HAP-1 (cell line): ENCODE measurements at regions not wholly inside any gene's neighbourhood (a gene's known extent, or its start where the extent isn't known, plus 50 kb on each side); places are given as distances from the start of the nearest gene placed in this dataset.

Experiments
- DNase-seq, 2 experiments: peaks; one replicate each; pipeline ENCODE4 v3.0.0-alpha.2; 2016 to 2020; ENCODE audit warnings: low spot score in 2 of 2
- H3K27me3 ChIP-seq: fragments of 250-450 bp; sonication (Bioruptor Pico); 2 replicates; pipeline ENCODE4 v1.5.1; 2020; ENCODE audit warnings: low read depth, mild to moderate bottlenecking, moderate library complexity
- H3K36me3 ChIP-seq: fragments of 250-450 bp; sonication (Bioruptor Pico); replicated peaks from 2 replicates; pipeline ENCODE4 v1.5.1; 2020; ENCODE audit warnings: mild to moderate bottlenecking
- H3K4me1 ChIP-seq: fragments of 250-450 bp; sonication (Bioruptor Pico); 2 replicates; pipeline ENCODE4 v1.5.1; 2020; ENCODE audit warnings: mild to moderate bottlenecking
- H3K4me3 ChIP-seq: fragments of 250-450 bp; sonication (Bioruptor Pico); 2 replicates; pipeline ENCODE4 v1.5.1; 2020; ENCODE audit warnings: mild to moderate bottlenecking, moderate library complexity
- H3K9me3 ChIP-seq: fragments of 250-450 bp; sonication (Bioruptor Pico); 2 replicates; pipeline ENCODE4 v1.5.1; 2020; ENCODE audit warnings: mild to moderate bottlenecking, moderate library complexity
- in situ Hi-C: fragments of 300-500 bp; cut with MboI; formaldehyde crosslinking; loops from 3 replicates; pipeline ENCODE4 v1.14.3; 2020; ENCODE audit warnings: low sequenced_read_pairs, inconsistent platforms, mixed read lengths

- in situ Hi-C loops: no loop called here
- Histone ChIP-seq H3K4me1 (no peaks in the 10 kb centered on the region), H3K27me3 (no peaks in the 10 kb centered on the region), H3K36me3 (no peaks in the 10 kb centered on the region), H3K9me3 (no peaks in the 10 kb centered on the region), H3K4me3 (peak overlapping the region; percentile 12)
- peak in 1 of 2 experiments; percentile 29 for DNase-seq
These were observed 655.9 kb upstream of the MAN1A1 start for GRCh38 chr6:120005292-120005976.

- H3K4me1 ChIP-seq: no peaks in the 10 kb centered on the region
- no peak overlapping the region for H3K4me3 ChIP-seq
- no peaks in the 10 kb centered on the region for H3K36me3 ChIP-seq
- no peaks in the 10 kb centered on the region; the same call in 1 of the 2 replicates for H3K27me3 ChIP-seq
- in situ Hi-C loops: no loop called here
- no peaks in the 10 kb centered on the region for H3K9me3 ChIP-seq
- DNase-seq: no peak
These were observed 637.5 kb upstream of the MAN1A1 start for GRCh38 chr6:119986934-119987549.

- in situ Hi-C loops: no loop called here
- H3K4me3 ChIP-seq: no peak overlapping the region
These were observed 636.6 kb upstream of the MAN1A1 start for GRCh38 chr6:119985952-119986736.

GRCh38 chr6:119980802-119981201 lies 631.2 kb upstream of the MAN1A1 start:
- Histone ChIP-seq H3K27me3 (no peaks in the 10 kb centered on the region), H3K36me3 (no peaks in the 10 kb centered on the region), H3K9me3 (no peaks in the 10 kb centered on the region), H3K4me3 (no peak overlapping the region), H3K4me1 (no peaks in the 10 kb centered on the region)
- in situ Hi-C loops: no loop called here
- no peak for DNase-seq

More at GRCh38 chr6:119985952-119986736, 636.6 kb upstream of the MAN1A1 start:
- H3K9me3 ChIP-seq: no peaks in the 10 kb centered on the region
- H3K4me1 ChIP-seq: no peaks in the 10 kb centered on the region
- H3K36me3 ChIP-seq: no peaks in the 10 kb centered on the region
- H3K27me3 ChIP-seq: no peaks in the 10 kb centered on the region; the same call in 1 of the 2 replicates
- DNase-seq: no peak

DNA sequence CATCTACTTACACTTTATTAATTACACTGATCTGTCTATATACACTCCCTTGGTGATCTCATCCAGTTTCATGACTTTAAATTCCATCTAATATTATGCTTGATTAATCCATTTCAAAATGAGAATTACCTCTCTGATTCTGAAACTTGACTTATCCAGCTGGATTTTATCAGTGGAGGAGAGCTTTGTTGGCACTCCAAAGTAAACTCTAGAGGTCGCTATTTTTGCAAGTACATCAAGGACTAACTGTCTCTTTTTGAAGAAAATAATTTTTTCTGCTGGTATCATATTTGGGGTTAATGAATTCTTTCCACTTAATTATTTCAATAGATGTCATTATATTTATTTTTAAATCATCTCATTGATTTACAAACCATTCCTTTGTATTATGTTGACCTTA lies 630.3 kb upstream of the MAN1A1 start:
- H3K36me3 ChIP-seq: no peaks in the 10 kb centered on the region
- in situ Hi-C loops: no loop called here
- DNase-seq: no peak

DNA sequence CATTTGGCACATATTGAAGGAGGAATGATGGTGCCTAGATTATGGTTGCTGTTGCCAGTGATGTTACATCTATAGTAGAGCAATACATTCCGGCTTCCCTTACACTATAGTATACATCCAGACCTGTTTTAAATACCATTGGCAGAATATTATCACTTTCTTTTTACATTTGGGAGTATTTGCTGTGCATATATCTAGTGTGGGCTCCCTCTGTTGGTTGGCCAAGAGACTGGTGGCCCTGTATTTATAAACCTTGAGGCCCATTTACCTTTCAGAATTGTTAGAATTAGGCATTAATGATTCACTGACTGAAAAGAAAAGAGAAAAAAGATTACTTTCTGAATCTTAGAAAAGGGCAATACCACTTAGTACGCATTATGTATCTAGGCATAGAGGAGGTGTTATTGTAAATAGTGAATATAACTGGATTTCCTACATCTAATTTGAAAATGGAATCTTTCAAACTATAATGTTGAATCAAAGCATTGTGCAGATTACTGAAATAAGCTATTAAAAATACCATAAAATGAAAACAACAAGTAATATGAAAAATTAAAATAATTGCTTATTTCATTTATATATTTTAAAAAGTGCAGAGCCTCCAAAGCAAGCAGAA lies 628.8 kb upstream of the MAN1A1 start:
- Histone ChIP-seq H3K4me1 (no peaks in the 10 kb centered on the region), H3K36me3 (no peaks in the 10 kb centered on the region), H3K4me3 (no peak overlapping the region), H3K27me3 (no peaks in the 10 kb centered on the region), H3K9me3 (no peaks in the 10 kb centered on the region)
- DNase-seq: peak; percentile 13 to 28
- in situ Hi-C loops: no loop called here

More for the DNA sequence above, 630.3 kb upstream of the MAN1A1 start:
- no peaks in the 10 kb centered on the region for H3K9me3 ChIP-seq
- no peaks in the 10 kb centered on the region for H3K27me3 ChIP-seq
- H3K4me3 ChIP-seq: no peak overlapping the region
- H3K4me1 ChIP-seq: no peaks in the 10 kb centered on the region

DNA sequence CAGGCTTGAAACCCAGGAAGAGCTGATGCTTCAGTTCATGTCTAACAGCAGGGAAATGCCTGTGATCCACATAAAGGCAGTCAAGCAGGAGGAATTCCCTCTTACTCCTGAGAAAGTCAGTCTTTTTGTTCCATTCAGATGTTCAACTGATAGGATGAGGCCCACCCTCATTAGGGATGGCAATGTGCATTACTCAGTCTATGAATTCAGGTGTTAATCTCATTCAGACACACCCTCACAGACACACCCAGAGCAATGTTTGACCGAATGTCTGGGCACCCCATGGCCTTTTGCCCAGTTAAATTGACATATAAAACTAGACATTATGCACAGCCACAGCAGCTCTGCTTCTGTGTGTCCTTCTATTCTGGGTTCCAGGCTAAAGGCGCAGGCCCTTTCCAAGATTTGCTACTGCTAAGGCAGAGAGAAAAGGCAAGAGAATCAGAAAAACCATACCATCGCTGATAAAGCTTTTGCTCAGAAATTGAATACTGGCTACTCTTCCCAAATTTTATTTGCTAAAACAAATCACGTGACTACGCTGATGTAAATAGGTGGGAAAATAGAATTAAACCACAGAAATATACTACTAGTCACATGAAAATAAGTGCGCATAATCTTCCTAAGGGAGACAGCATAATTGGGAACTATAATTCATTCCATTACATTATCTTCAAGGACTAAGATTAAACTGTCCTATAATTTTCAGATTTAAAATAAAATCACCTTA lies 625.0 kb upstream of the MAN1A1 start:
- no peaks in the 10 kb centered on the region for H3K36me3 ChIP-seq
- H3K9me3 ChIP-seq: no peaks in the 10 kb centered on the region
- no peaks in the 10 kb centered on the region for H3K27me3 ChIP-seq
- DNase-seq: no peak
- H3K4me3 ChIP-seq: no peak overlapping the region
- in situ Hi-C loops: no loop called here
- no peaks in the 10 kb centered on the region for H3K4me1 ChIP-seq

DNA sequence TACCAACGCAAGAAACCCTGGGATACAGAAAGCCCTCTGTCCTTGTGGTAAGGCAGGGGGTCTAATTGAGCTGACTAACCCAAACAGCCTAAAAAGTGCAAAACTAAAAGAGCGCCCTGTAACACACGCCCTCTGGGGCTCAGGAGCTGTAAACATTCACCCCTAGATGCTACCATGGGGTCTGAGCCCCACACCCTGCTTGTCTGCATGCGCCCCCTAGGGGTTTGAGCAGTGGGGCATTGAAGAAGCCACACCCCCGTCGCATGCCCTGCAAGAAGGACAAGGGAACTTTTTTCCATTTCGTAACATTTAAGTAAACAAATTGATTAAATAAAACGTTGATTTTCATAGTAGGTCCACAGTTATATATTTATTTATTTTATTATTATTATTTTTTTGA lies 616.9 kb upstream of the MAN1A1 start:
- peak in 1 of 2 experiments; percentile 59 for DNase-seq
- Histone ChIP-seq H3K4me3 (no peak overlapping the region), H3K27me3 (no peaks in the 10 kb centered on the region), H3K36me3 (no peaks in the 10 kb centered on the region), H3K4me1 (no peaks in the 10 kb centered on the region), H3K9me3 (no peaks in the 10 kb centered on the region)
- in situ Hi-C loops: no loop called here

GRCh38 chr6:119965900-119966299 lies 616.3 kb upstream of the MAN1A1 start:
- Histone ChIP-seq H3K4me1 (no peaks in the 10 kb centered on the region), H3K36me3 (no peaks in the 10 kb centered on the region), H3K27me3 (no peaks in the 10 kb centered on the region), H3K4me3 (no peak overlapping the region), H3K9me3 (no peaks in the 10 kb centered on the region)
- DNase-seq: no peak
- in situ Hi-C loops: no loop called here

DNA sequence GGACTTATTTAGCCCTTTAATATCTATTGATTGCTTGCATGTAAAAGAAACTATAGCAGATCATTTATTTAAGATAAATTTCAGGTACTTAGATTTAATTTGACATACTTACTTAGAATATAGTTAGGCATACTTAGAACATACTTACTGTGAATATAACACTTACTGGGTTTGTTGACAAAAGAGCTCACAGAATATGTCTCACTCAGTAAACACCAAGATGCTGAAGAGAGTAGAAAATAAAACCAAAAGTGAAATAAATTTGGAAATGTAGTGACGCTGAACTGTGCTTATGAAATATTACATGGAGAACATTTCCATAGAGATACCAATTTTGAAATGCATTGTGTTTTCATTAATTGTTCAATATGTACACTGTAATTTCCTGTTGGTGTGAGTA lies 615.4 kb upstream of the MAN1A1 start:
- Histone ChIP-seq H3K9me3 (no peaks in the 10 kb centered on the region), H3K36me3 (no peaks in the 10 kb centered on the region), H3K27me3 (no peaks in the 10 kb centered on the region), H3K4me1 (no peaks in the 10 kb centered on the region; the same call in 1 of the 2 replicates), H3K4me3 (no peak overlapping the region)
- DNase-seq: no peak
- in situ Hi-C loops: no loop called here

DNA sequence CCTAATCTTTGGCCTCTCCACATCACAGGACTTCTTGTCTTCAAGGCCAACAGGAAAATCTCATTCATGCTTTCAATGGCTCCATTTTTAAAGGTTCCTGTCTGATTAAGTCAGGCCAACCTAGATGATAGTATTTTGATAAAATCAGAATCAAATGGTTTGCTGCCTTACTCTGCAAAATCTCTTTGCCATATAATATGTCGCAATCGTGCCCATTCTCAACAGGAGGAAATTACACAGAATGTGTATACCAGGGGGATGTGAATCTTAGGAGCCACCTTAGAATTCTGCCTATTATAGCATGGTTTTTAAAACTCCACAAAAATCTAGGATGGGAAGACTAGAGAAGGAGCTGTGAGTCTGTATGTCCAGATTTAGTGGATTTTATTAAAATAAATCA lies 612.9 kb upstream of the MAN1A1 start:
- no peak overlapping the region for H3K4me3 ChIP-seq

GRCh38 chr6:119961450-119961849 lies 611.9 kb upstream of the MAN1A1 start:
- Histone ChIP-seq H3K4me1 (no peaks in the 10 kb centered on the region; the same call in 1 of the 2 replicates), H3K36me3 (no peaks in the 10 kb centered on the region), H3K4me3 (no peak overlapping the region), H3K9me3 (no peaks in the 10 kb centered on the region), H3K27me3 (no peaks in the 10 kb centered on the region)
- DNase-seq: no peak
- in situ Hi-C loops: no loop called here

More for the DNA sequence above, 612.9 kb upstream of the MAN1A1 start:
- H3K27me3 ChIP-seq: no peaks in the 10 kb centered on the region
- DNase-seq: no peak
- H3K4me1 ChIP-seq: no peaks in the 10 kb centered on the region; the same call in 1 of the 2 replicates
- in situ Hi-C loops: no loop called here
- H3K9me3 ChIP-seq: no peaks in the 10 kb centered on the region
- H3K36me3 ChIP-seq: no peaks in the 10 kb centered on the region

DNA sequence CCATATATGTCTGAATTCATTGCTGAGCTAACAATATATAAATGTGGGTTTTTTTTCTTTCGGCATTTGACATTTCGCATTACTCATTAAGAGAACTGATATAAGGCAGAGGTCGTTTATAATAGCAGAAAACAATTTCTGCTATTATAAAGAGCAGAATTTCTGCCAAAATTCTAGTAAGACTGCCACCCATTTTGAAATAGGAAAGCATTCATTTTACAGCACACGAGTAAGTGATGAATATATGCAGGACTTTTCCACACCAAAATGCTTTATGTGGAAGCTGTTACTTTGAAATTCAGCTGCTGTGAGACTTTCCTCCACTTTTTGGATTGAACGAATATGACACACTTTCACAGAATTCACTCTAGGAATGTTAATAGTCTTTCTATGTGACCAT lies 610.9 kb upstream of the MAN1A1 start:
- in situ Hi-C loops: no loop called here
- H3K4me1 ChIP-seq: no peaks in the 10 kb centered on the region; the same call in 1 of the 2 replicates
- H3K4me3 ChIP-seq: no peak overlapping the region
- H3K9me3 ChIP-seq: no peaks in the 10 kb centered on the region
- no peak for DNase-seq
- no peaks in the 10 kb centered on the region for H3K27me3 ChIP-seq
- no peaks in the 10 kb centered on the region for H3K36me3 ChIP-seq
